Pancreas (tissue), 10 donors: ENCODE measurements at regions not wholly inside any gene's neighbourhood (a gene's known extent, or its start where the extent isn't known, plus 50 kb on each side); places are given as distances from the start of the nearest gene placed in this dataset.

Experiments
- ATAC-seq, 4 donors: fragments of 200-7000 bp; cut with Tn5 transposase; one replicate each; pipeline versions ENCODE4 v1.8.0 to v1.9.1; 2020; ENCODE audit warnings: mild to moderate bottlenecking in 4 of 4, moderate library complexity in 4 of 4
- DNase-seq, 6 donors: peaks; one replicate each; pipeline ENCODE4 v3.0.0-alpha.2; 2020
- FAIRE-seq: peaks from 2 replicates; lab custom pipeline; 2012; peaks lifted over from hg19 to GRCh38; lab: Jason Lieb, UNC
- H3K27ac ChIP-seq, 4 donors: fragments of 200-600 bp; sonication (generic); 1 replicate in 3 of 4; 2 replicates in 1 of 4; pipeline versions ENCODE4 v1.5.0 to v1.8.0; 2020
- H3K27me3 ChIP-seq, 4 donors: fragments of 200-600 bp; one replicate each; pipeline ENCODE4 v1.8.0; 2021
- H3K36me3 ChIP-seq, 3 donors: fragments of 200-600 bp; sonication (generic) in 1 of 3; one replicate each; pipeline versions ENCODE4 v1.5.0 to v1.8.0; 2020 to 2021
- H3K4me1 ChIP-seq, 3 donors: fragments of 200-600 bp; one replicate each; pipeline ENCODE4 v1.8.0; 2021
- H3K4me3 ChIP-seq, 4 donors: fragments of 200-600 bp; sonication (generic) in 2 of 4; one replicate each; pipeline versions ENCODE4 v1.5.0 to v1.8.0; 2020 to 2021
- H3K9me3 ChIP-seq, 4 donors: fragments of 200-600 bp; one replicate each; pipeline ENCODE4 v1.8.0; 2021
- CTCF ChIP-seq, 4 donors: fragments of 200-600 bp; sonication (generic) in 3 of 4; IDR thresholded peaks; one replicate each; pipeline versions ENCODE4 v1.5.0 to v1.8.0; 2021; ENCODE audit warnings: antibody characterized with exemption in 4 of 4
- WGBS, 2 donors: extraction: QIAGEN DNeasy Blood & Tissue Kit; methylation state at CpG; one replicate each; pipeline ENCODE4 v1.1.7; 2013; 5-methylcytosine and 5-hydroxymethylcytosine counted together
- intact Hi-C, 3 donors: fragments of 100-400 bp; cut with DNase I; formaldehyde crosslinking; loops; one replicate each; pipeline versions ENCODE4 v1.11.1 to v1.14.2; 2022
- donor health status: healthy with polysubstance abuse.
- donor health status: DM: no; HTN: no; CAD: no; lungs with moderate emphysema.
- donor health status: DM: no; HTN: no; CAD: no.
- donor health status: control.
- donor health status: control.
- donor health status: Bipolar disorder and iron deficiency.
- donor health status: DM: yes; HTN: yes; CAD: no.
- donor health status: DM: no; HTN: no; CAD: no.
- donor health status: DM: no; HTN: no; CAD: no.
- donor health status: DM: yes; HTN: yes; CAD: no.

GRCh38 chr1:81409780-81410274 lies 390.9 kb upstream of the ADGRL2 start:
- ATAC-seq (no peak), FAIRE-seq (no peak), DNase-seq (no peak)
- Histone ChIP-seq H3K4me3 (no peak overlapping the region), H3K36me3 (no peaks in the 10 kb centered on the region), H3K27ac (no peak overlapping the region), H3K9me3 (no peaks in the 10 kb centered on the region), H3K4me1 (no peaks in the 10 kb centered on the region), H3K27me3 (no peaks in the 10 kb centered on the region)
- no peak for TF ChIP-seq CTCF (IDR thresholded peaks at IDR 0.05)
- intact Hi-C loops = no loop called here
- 73 to 84% methylated on average over 3 of the region's 3 CpGs for WGBS, 2 donors

- no peaks in the 10 kb centered on the region for H3K27me3 ChIP-seq
- no peak for ATAC-seq
- no peak overlapping the region for H3K27ac ChIP-seq
- no peak for TF ChIP-seq CTCF (IDR thresholded peaks at IDR 0.05)
- intact Hi-C loops = no loop called here
- no peak overlapping the region for H3K4me3 ChIP-seq
- no peak for DNase-seq
- no peaks in the 10 kb centered on the region for H3K9me3 ChIP-seq
- H3K36me3 ChIP-seq = no peaks in the 10 kb centered on the region
- FAIRE-seq = no peak
- H3K4me1 ChIP-seq = no peaks in the 10 kb centered on the region
These were observed 391.5 kb upstream of the ADGRL2 start for GRCh38 chr1:81409262-81409661.

- no peak for TF ChIP-seq CTCF (IDR thresholded peaks at IDR 0.05)
- DNase-seq (no peak), ATAC-seq (no peak), FAIRE-seq (no peak)
- WGBS, 2 donors = 64 to 82% methylated on average over 6 of the region's 6 CpGs
- Histone ChIP-seq H3K4me1 (no peaks in the 10 kb centered on the region), H3K27me3 (no peaks in the 10 kb centered on the region), H3K36me3 (no peaks in the 10 kb centered on the region), H3K4me3 (no peak overlapping the region), H3K9me3 (no peaks in the 10 kb centered on the region), H3K27ac (no peak overlapping the region)
- intact Hi-C loops = no loop called here
These were observed 392.3 kb upstream of the ADGRL2 start for GRCh38 chr1:81408419-81408818.

DNA sequence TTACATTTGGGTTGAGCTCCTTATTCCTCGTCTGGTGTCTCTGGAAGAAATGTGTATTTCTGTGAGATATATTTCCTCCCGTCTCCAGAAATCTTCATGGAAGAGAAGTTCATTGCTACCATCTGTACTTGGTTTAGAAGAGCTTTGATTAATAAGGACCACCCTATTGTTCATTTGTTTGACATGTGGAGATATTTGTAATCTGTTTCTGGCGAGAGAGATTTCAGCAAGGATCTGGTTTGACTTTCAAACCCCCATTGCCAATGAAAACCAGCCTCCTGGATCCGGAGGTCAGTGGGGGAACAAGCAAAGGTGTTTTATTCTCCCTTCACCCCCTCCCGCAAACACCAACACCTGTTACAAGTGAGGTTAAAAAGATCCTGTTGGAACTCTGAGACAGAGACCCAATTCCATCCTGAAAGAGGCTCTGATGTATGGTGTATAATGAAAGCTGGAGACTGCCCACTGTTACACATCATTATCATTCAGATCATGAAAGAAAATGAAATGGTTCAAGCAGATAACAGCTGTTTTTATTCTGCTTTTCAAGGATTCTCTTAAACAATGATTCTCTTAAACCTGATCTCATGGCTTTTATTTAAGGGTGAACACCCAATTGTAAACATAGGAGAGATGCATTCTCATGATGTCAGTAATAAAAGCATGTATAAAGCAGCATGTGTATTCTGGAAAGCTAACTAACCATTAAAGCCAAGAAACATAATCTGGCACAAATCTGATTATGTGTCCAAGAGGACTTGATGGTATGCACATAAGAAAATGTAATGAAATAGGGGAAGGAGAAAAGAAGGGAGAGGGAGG lies 393.5 kb upstream of the ADGRL2 start:
- intact Hi-C loops = no loop called here
- ATAC-seq (no peak), FAIRE-seq (no peak), DNase-seq (no peak)
- no peak overlapping the region for H3K27ac ChIP-seq
- WGBS, 2 donors = 65 to 73% methylated on average over 5 of the region's 5 CpGs
- H3K36me3 ChIP-seq = no peaks in the 10 kb centered on the region
- no peak overlapping the region for H3K4me3 ChIP-seq
- no peak for TF ChIP-seq CTCF (IDR thresholded peaks at IDR 0.05)
- H3K9me3 ChIP-seq = no peaks in the 10 kb centered on the region
- no peaks in the 10 kb centered on the region for H3K27me3 ChIP-seq
- H3K4me1 ChIP-seq = no peaks in the 10 kb centered on the region

DNA sequence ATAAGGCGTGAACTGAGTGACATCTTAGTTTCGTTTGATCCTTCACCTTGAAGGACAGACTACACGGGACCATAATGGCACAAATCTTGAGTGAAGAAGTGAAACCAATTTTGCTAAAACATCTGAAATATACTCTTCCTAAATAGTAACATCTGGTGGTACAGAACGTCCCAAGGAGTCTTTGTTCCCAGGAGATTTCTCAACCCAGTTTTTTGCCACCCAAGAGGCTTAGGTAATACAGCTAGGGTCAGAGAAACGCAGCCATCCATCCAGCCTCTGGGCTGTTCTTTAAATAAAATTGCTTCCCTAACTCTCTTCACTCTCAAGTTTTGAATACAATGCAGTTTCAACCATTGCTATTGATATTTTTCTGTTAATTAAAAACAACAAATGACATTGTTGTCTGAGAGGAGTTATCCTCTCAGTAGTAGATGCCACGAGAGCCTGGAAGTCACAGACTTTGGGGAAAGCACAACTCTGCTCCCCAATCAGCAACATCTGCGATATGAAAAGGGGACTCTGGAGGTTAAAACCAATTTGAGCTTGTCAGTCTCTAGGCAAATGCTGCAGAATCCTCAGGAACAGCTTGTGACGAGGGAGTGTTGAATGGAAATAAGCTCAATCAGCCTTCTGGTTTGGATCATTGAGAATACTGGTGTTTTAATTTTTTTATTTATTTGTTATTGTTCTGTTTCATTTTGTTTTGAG lies 394.3 kb upstream of the ADGRL2 start:
- TF ChIP-seq CTCF (IDR thresholded peaks at IDR 0.05) = no peak
- ATAC-seq = no peak
- WGBS, 2 donors = 66 to 75% methylated on average over 8 of the region's 8 CpGs
- Histone ChIP-seq H3K4me3 (no peak overlapping the region), H3K9me3 (no peaks in the 10 kb centered on the region), H3K27ac (no peak overlapping the region), H3K27me3 (no peaks in the 10 kb centered on the region), H3K4me1 (no peaks in the 10 kb centered on the region), H3K36me3 (no peaks in the 10 kb centered on the region)
- intact Hi-C loops = no loop called here
- FAIRE-seq = no peak
- DNase-seq = no peak
